CD4-positive, alpha-beta T cell (primary cell): ENCODE measurements at regions not wholly inside any gene's neighbourhood (a gene's known extent, or its start where the extent isn't known, plus 50 kb on each side); places are given as distances from the start of the nearest gene placed in this dataset.

ENCODE experiments used
- ATAC-seq: fragments of 200-7000 bp; cut with Tn5 transposase; one replicate; pipeline ENCODE4 v1.10.0; 2022; ENCODE audit warnings: mild to moderate bottlenecking; ENCODE audit not compliant: poor library complexity
- CTCF ChIA-PET: fragments of 350-600 bp; sonication (Branson Sonifier 250); formaldehyde crosslinking; loops from one replicate; lab custom pipeline; 2021; ENCODE audit warnings: antibody characterized with exemption, inconsistent platforms; lab: Charles Lee
- POLR2A ChIA-PET: fragments of 350-600 bp; sonication (Branson Sonifier 250); formaldehyde crosslinking; loops from one replicate; lab custom pipeline; 2021; ENCODE audit warnings: antibody characterized with exemption, inconsistent platforms; lab: Charles Lee
- DNase-seq, 14 experiments: peaks; one replicate each; pipeline ENCODE4 v3.0.0-alpha.2; 2013 to 2020; ENCODE audit warnings: mixed read lengths in 2 of 14
- H3K27ac ChIP-seq, 2 donors: one replicate each; pipeline versions ENCODE4 v1.5.1 to v1.7.0; 2013; ENCODE audit warnings: low read length in 2 of 2, low read depth in 1 of 2, mild to moderate bottlenecking in 1 of 2
- H3K27me3 ChIP-seq, 2 experiments: 1 replicate in 1 of 2; 2 replicates in 1 of 2; pipeline versions ENCODE4 v1.6.1 to v1.7.0; 2013; ENCODE audit warnings: low read length in 2 of 2, control low read depth in 1 of 2, mild to moderate bottlenecking in 1 of 2, moderate library complexity in 1 of 2; ENCODE audit not compliant: insufficient read depth in 2 of 2, control insufficient read depth in 1 of 2
- H3K36me3 ChIP-seq: one replicate; pipeline ENCODE4 v1.6.1; 2013; ENCODE audit warnings: low read length, control low read depth; ENCODE audit not compliant: insufficient read depth
- H3K4me1 ChIP-seq: one replicate; pipeline ENCODE4 v1.6.1; 2013; ENCODE audit warnings: low read length, control low read depth; ENCODE audit not compliant: insufficient read depth
- H3K4me3 ChIP-seq: one replicate; pipeline ENCODE4 v1.5.1; 2013; ENCODE audit warnings: mild to moderate bottlenecking, low read length, moderate library complexity
- H3K9me3 ChIP-seq, 2 experiments: 1 replicate in 1 of 2; 2 replicates in 1 of 2; pipeline versions ENCODE4 v1.6.1 to v1.7.0; 2013; ENCODE audit warnings: low read length in 2 of 2, mild to moderate bottlenecking in 2 of 2, control low read depth in 1 of 2, moderate library complexity in 1 of 2; ENCODE audit not compliant: control insufficient read depth in 1 of 2, insufficient read depth in 1 of 2
- H3K27ac Mint-ChIP-seq: one replicate; pipeline ENCODE4 v1.8.0; 2020; ENCODE audit warnings: mixed read lengths
- H3K27me3 Mint-ChIP-seq: one replicate; pipeline ENCODE4 v1.8.0; 2021; ENCODE audit warnings: mixed read lengths
- H3K36me3 Mint-ChIP-seq: one replicate; pipeline ENCODE4 v1.8.0; 2021; ENCODE audit warnings: low read depth, mixed read lengths
- H3K4me1 Mint-ChIP-seq: one replicate; pipeline ENCODE4 v1.8.0; 2021; ENCODE audit warnings: low read depth, mixed read lengths
- H3K4me3 Mint-ChIP-seq: one replicate; pipeline ENCODE4 v1.8.0; 2020; ENCODE audit warnings: mild to moderate bottlenecking, mixed read lengths
- H3K9me3 Mint-ChIP-seq: one replicate; pipeline ENCODE4 v1.8.0; 2020; ENCODE audit warnings: mixed read lengths
- intact Hi-C, 2 experiments: fragments of 100-400 bp; cut with DNase I in 1 of 2; cut with micrococcal nuclease in 1 of 2; formaldehyde crosslinking; loops; one replicate each; pipeline versions ENCODE4 v1.15.1 to v1.9.0; 2023 to 2025; cut with DNase I, micrococcal nuclease
- TF ChIP-seq, protein P1 (sequence below): fragments of 200-600 bp; IDR thresholded peaks from one replicate; pipeline ENCODE4 v1.8.0; 2022; ENCODE audit warnings: antibody characterized with exemption, mild to moderate bottlenecking

DNA sequence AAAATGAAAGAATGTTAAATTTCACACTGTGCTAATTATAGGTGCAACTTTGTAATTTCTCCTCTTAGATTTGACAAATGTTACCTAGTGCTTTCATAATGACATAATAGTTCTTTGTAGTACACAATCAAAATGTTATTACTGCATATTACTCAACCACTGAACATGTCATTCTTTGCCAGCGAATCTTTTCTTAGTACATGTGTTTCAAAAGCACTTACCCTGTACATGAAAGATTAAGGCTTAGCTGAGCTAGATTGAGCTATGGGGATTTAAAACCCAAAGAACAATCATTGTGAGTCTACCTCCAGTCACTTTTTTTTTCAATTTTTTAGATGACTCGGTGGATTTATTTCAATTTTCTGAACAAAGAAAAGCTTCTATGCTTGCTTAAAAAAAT, 123.5 kb upstream of the FERD3L start:
- POLR2A ChIA-PET = no interaction called here

GRCh38 chr7:19262826-19263225, 117.6 kb upstream of the FERD3L start:
- no peaks in the 10 kb centered on the region for H3K4me1 ChIP-seq
- ChIA-PET POLR2A (no interaction called here), CTCF (no interaction called here)
- no peaks in the 10 kb centered on the region for H3K27me3 ChIP-seq
- TF ChIP-seq, protein P1, sequence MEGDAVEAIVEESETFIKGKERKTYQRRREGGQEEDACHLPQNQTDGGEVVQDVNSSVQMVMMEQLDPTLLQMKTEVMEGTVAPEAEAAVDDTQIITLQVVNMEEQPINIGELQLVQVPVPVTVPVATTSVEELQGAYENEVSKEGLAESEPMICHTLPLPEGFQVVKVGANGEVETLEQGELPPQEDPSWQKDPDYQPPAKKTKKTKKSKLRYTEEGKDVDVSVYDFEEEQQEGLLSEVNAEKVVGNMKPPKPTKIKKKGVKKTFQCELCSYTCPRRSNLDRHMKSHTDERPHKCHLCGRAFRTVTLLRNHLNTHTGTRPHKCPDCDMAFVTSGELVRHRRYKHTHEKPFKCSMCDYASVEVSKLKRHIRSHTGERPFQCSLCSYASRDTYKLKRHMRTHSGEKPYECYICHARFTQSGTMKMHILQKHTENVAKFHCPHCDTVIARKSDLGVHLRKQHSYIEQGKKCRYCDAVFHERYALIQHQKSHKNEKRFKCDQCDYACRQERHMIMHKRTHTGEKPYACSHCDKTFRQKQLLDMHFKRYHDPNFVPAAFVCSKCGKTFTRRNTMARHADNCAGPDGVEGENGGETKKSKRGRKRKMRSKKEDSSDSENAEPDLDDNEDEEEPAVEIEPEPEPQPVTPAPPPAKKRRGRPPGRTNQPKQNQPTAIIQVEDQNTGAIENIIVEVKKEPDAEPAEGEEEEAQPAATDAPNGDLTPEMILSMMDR = no peak
- DNase-seq (no peak), ATAC-seq (no peak)
- H3K27ac ChIP-seq = no peak overlapping the region
- no peaks in the 10 kb centered on the region for H3K36me3 Mint-ChIP-seq
- intact Hi-C loops = no loop called here
- H3K4me3 ChIP-seq = no peak overlapping the region
- no peaks in the 10 kb centered on the region for H3K4me1 Mint-ChIP-seq
- H3K27ac Mint-ChIP-seq = no peak overlapping the region
- no peaks in the 10 kb centered on the region for H3K9me3 ChIP-seq
- no peaks in the 10 kb centered on the region for H3K36me3 ChIP-seq
- H3K9me3 Mint-ChIP-seq = peaks cover 2% of the 10 kb centered on the region
- H3K4me3 Mint-ChIP-seq = no peak overlapping the region
- H3K27me3 Mint-ChIP-seq = no peaks in the 10 kb centered on the region

More for the DNA sequence above, 123.5 kb upstream of the FERD3L start:
- TF ChIP-seq, protein P1 = no peak
- Mint-ChIP-seq H3K27me3 (no peaks in the 10 kb centered on the region), H3K36me3 (no peaks in the 10 kb centered on the region), H3K9me3 (peaks cover 2% of the 10 kb centered on the region), H3K4me3 (no peak overlapping the region), H3K27ac (no peak overlapping the region), H3K4me1 (no peaks in the 10 kb centered on the region)
- CTCF ChIA-PET = no interaction called here
- Histone ChIP-seq H3K4me1 (no peaks in the 10 kb centered on the region), H3K27me3 (no peaks in the 10 kb centered on the region), H3K36me3 (no peaks in the 10 kb centered on the region), H3K4me3 (no peak overlapping the region), H3K27ac (no peak overlapping the region), H3K9me3 (peaks cover 0 to 11% of the 10 kb centered on the region in 2 experiments)
- DNase-seq (no peak), ATAC-seq (no peak)
- intact Hi-C loops = no loop called here

- no peaks in the 10 kb centered on the region for H3K36me3 Mint-ChIP-seq
- ATAC-seq = no peak
- POLR2A ChIA-PET = no interaction called here
These were observed 104.1 kb upstream of the FERD3L start for GRCh38 chr7:19249281-19249680.

More at GRCh38 chr7:19249281-19249680, 104.1 kb upstream of the FERD3L start:
- Histone ChIP-seq H3K4me3 (no peak overlapping the region), H3K36me3 (no peaks in the 10 kb centered on the region), H3K9me3 (peaks cover 0 to 4% of the 10 kb centered on the region in 2 experiments), H3K27ac (no peak overlapping the region), H3K27me3 (no peaks in the 10 kb centered on the region), H3K4me1 (no peaks in the 10 kb centered on the region)
- Mint-ChIP-seq H3K4me3 (no peak overlapping the region), H3K27me3 (no peaks in the 10 kb centered on the region), H3K27ac (no peak overlapping the region), H3K9me3 (peaks cover 9% of the 10 kb centered on the region), H3K4me1 (no peaks in the 10 kb centered on the region)
- CTCF ChIA-PET = no interaction called here
- TF ChIP-seq, protein P1 = no peak
- no peak for DNase-seq
- intact Hi-C loops = no loop called here
